ENCODE measurements at regions not wholly inside any gene's neighbourhood (a gene's known extent, or its start where the extent isn't known, plus 50 kb on each side); places are given as distances from the start of the nearest gene placed in this dataset.

GRCh38 chr14:49173765-49174373, 412.3 kb downstream of the RPS29 start:
- Histone ChIP-seq H3K4me3 (ENCODE audit: low read depth, low read length, poor library complexity, severe bottlenecking) (no peak overlapping the region), H3K4me1 (ENCODE audit: insufficient read depth, low read length, severe bottlenecking) (no peaks in the 10 kb centered on the region), H3K27me3 (ENCODE audit: insufficient read depth, low read length) (no peaks in the 10 kb centered on the region), H4K20me1 (ENCODE audit: insufficient read depth, low read length) (no peaks in the 10 kb centered on the region), H3K9me2 (ENCODE audit: low read depth, low read length) (no peaks in the 10 kb centered on the region), H3K9me3 (ENCODE audit: low read length) (no peaks in the 10 kb centered on the region), H3K27ac (ENCODE audit: low read depth, low read length, poor library complexity, severe bottlenecking) (no peak overlapping the region), H3K4me2 (ENCODE audit: low read length) (no peak overlapping the region), H3K79me2 (ENCODE audit: insufficient read depth, low read length) (no peaks in the 10 kb centered on the region), H2AFZ (ENCODE audit: low read length) (no peak overlapping the region), H3K36me3 (ENCODE audit: insufficient read depth, low read length) (no peaks in the 10 kb centered on the region), H3F3A (ENCODE audit: insufficient read depth, low read length) (no peaks in the 10 kb centered on the region), H3K9ac (ENCODE audit: low read length) (no peak overlapping the region)
- TF ChIP-seq EZH2 (IDR thresholded peaks at IDR 0.05; ENCODE audit: borderline replicate concordance, low read length) (no peak), CTCF (IDR thresholded peaks at IDR 0.05; ENCODE audit: low read length) (peak; percentile 74)

- Histone ChIP-seq H3K79me2 (ENCODE audit: insufficient read depth, low read length) (no peaks in the 10 kb centered on the region), H2AFZ (ENCODE audit: low read length) (no peak overlapping the region), H3K4me3 (ENCODE audit: low read depth, low read length, poor library complexity, severe bottlenecking) (no peak overlapping the region), H3K36me3 (ENCODE audit: insufficient read depth, low read length) (no peaks in the 10 kb centered on the region), H3K4me1 (ENCODE audit: insufficient read depth, low read length, severe bottlenecking) (no peaks in the 10 kb centered on the region), H3K27me3 (ENCODE audit: insufficient read depth, low read length) (no peaks in the 10 kb centered on the region), H3K9me3 (ENCODE audit: low read length) (no peaks in the 10 kb centered on the region), H3K4me2 (ENCODE audit: low read length) (no peak overlapping the region), H3F3A (ENCODE audit: insufficient read depth, low read length) (no peaks in the 10 kb centered on the region), H3K9ac (ENCODE audit: low read length) (no peak overlapping the region), H4K20me1 (ENCODE audit: insufficient read depth, low read length) (no peaks in the 10 kb centered on the region), H3K9me2 (ENCODE audit: low read depth, low read length) (no peaks in the 10 kb centered on the region), H3K27ac (ENCODE audit: low read depth, low read length, poor library complexity, severe bottlenecking) (no peak overlapping the region)
- TF ChIP-seq CTCF (IDR thresholded peaks at IDR 0.05; ENCODE audit: low read length) (no peak), EZH2 (IDR thresholded peaks at IDR 0.05; ENCODE audit: borderline replicate concordance, low read length) (no peak)
Measured at GRCh38 chr14:49164074-49164473, 422.1 kb downstream of the RPS29 start.

GRCh38 chr14:49160983-49161382, 425.2 kb downstream of the RPS29 start:
- no peaks in the 10 kb centered on the region for H3K36me3 ChIP-seq (ENCODE audit: insufficient read depth, low read length)
- no peaks in the 10 kb centered on the region for H3K9me3 ChIP-seq (ENCODE audit: low read length)
- no peaks in the 10 kb centered on the region for H3K27me3 ChIP-seq (ENCODE audit: insufficient read depth, low read length)
- no peaks in the 10 kb centered on the region for H3K79me2 ChIP-seq (ENCODE audit: insufficient read depth, low read length)
- no peak overlapping the region for H3K4me3 ChIP-seq (ENCODE audit: low read depth, low read length, poor library complexity, severe bottlenecking)
- no peaks in the 10 kb centered on the region for H3F3A ChIP-seq (ENCODE audit: insufficient read depth, low read length)
- no peaks in the 10 kb centered on the region for H3K4me1 ChIP-seq (ENCODE audit: insufficient read depth, low read length, severe bottlenecking)
- TF ChIP-seq CTCF (IDR thresholded peaks at IDR 0.05; ENCODE audit: low read length) (no peak), EZH2 (IDR thresholded peaks at IDR 0.05; ENCODE audit: borderline replicate concordance, low read length) (no peak)
- H3K4me2 ChIP-seq (ENCODE audit: low read length): no peak overlapping the region
- no peak overlapping the region for H3K9ac ChIP-seq (ENCODE audit: low read length)
- no peaks in the 10 kb centered on the region for H4K20me1 ChIP-seq (ENCODE audit: insufficient read depth, low read length)
- no peaks in the 10 kb centered on the region for H3K9me2 ChIP-seq (ENCODE audit: low read depth, low read length)
- H3K27ac ChIP-seq (ENCODE audit: low read depth, low read length, poor library complexity, severe bottlenecking): no peak overlapping the region
- H2AFZ ChIP-seq (ENCODE audit: low read length): no peak overlapping the region
